HepG2 (cell line): ENCODE measurements at regions not wholly inside any gene's neighbourhood (a gene's known extent, or its start where the extent isn't known, plus 50 kb on each side); places are given as distances from the start of the nearest gene placed in this dataset.

Source experiments
- ATAC-seq: fragments of 200-7000 bp; cut with Tn5 transposase; 3 replicates; pipeline ENCODE4 v1.9.1; 2020; ENCODE audit warnings: mild to moderate bottlenecking, moderate library complexity
- BruUV-seq: library from RNA; stranded (reverse); fragments of 400-500 nt; replicated peaks from 2 replicates; lab custom pipeline; 2021; lab: Mats Ljungman, UMichigan
- CTCF ChIA-PET: fragments of 300-600 bp; formaldehyde crosslinking; extraction: SDS; loops from one replicate; lab custom pipeline; 2021; ENCODE audit warnings: low total read pairs, inconsistent platforms, low intra/inter-chr PET ratio; lab: Yijun Ruan, JAX
- POLR2A ChIA-PET: fragments of 350-600 bp; sonication (Branson Sonifier 250); formaldehyde crosslinking; loops from one replicate; lab custom pipeline; 2020; ENCODE audit warnings: antibody characterized with exemption, inconsistent platforms; lab: Yijun Ruan, JAX
- DNase-seq: peaks from one replicate; pipeline ENCODE4 v3.0.0-alpha.2; 2015; ENCODE audit warnings: low spot score
- FAIRE-seq: peaks from 3 replicates; lab custom pipeline; 2011; peaks lifted over from hg19 to GRCh38; lab: Jason Lieb, UNC
- H2AFZ ChIP-seq: one replicate; pipeline ENCODE4 v1.6.1; 2011; ENCODE audit warnings: low read length, inconsistent platforms
- H3K27ac ChIP-seq: fragments of 300-600 bp; 3 replicates; pipeline ENCODE4 v1.8.0; 2011; ENCODE audit warnings: mixed run types, mild to moderate bottlenecking, mixed read lengths, low read length, inconsistent platforms; ENCODE audit not compliant: insufficient read depth; ENCODE audit errors: extremely low read length
- H3K27me3 ChIP-seq, 2 experiments: fragments of 200-600 bp in 1 of 2; 2 replicates in 1 of 2; 3 replicates in 1 of 2; pipeline versions ENCODE4 v1.6.0 to v1.8.0; 2011; ENCODE audit warnings: low read length in 2 of 2, mild to moderate bottlenecking in 2 of 2, moderate library complexity in 2 of 2, inconsistent platforms in 1 of 2; ENCODE audit not compliant: insufficient read depth in 2 of 2, control insufficient read depth in 1 of 2
- H3K36me3 ChIP-seq, 2 experiments: fragments of 200-600 bp in 1 of 2; replicated peaks in 1 of 2; 2 replicates in 1 of 2; 3 replicates in 1 of 2; pipeline versions ENCODE4 v1.5.1 to v1.8.0; 2011; ENCODE audit warnings: low read length in 2 of 2, inconsistent platforms in 1 of 2; ENCODE audit not compliant: insufficient read depth in 2 of 2, control insufficient read depth in 1 of 2
- H3K4me1 ChIP-seq: 2 replicates; pipeline ENCODE4 v1.5.1; 2012; ENCODE audit warnings: low read length, inconsistent platforms; ENCODE audit not compliant: insufficient read depth
- H3K4me2 ChIP-seq: 2 replicates; pipeline ENCODE4 v1.6.0; 2011; ENCODE audit warnings: low read depth, low read length, inconsistent platforms
- H3K4me3 ChIP-seq, 3 experiments: fragments of 200-600 bp in 1 of 3; sonication (generic), shearing (Covaris generic) in 1 of 3; replicated peaks in 1 of 3; 2 replicates each; pipeline ENCODE4 v1.5.1; 2011 to 2016; ENCODE audit warnings: low read length in 3 of 3, inconsistent platforms in 2 of 3, low read depth in 2 of 3, mild to moderate bottlenecking in 2 of 3, control low read depth in 1 of 3, mixed read lengths in 1 of 3; ENCODE audit not compliant: insufficient read depth in 1 of 3
- H3K79me2 ChIP-seq: one replicate; pipeline ENCODE4 v1.6.1; 2011; ENCODE audit warnings: low read length, inconsistent platforms; ENCODE audit not compliant: insufficient read depth
- H3K9ac ChIP-seq: 2 replicates; pipeline ENCODE4 v1.6.0; 2011; ENCODE audit warnings: mild to moderate bottlenecking, low read depth, low read length, inconsistent platforms; ENCODE audit not compliant: insufficient read depth
- H3K9me3 ChIP-seq: 2 replicates; pipeline ENCODE4 v1.5.1; 2012; ENCODE audit warnings: mild to moderate bottlenecking, low read length
- H4K20me1 ChIP-seq: 2 replicates; pipeline ENCODE4 v1.6.0; 2011; ENCODE audit warnings: inconsistent platforms, mild to moderate bottlenecking, low read length, moderate library complexity; ENCODE audit not compliant: insufficient read depth
- GATAD2A ChIP-seq: IDR thresholded peaks from 2 replicates; pipeline ENCODE4 v1.6.1; 2016
- HOXA9 ChIP-seq: sonication (generic); formaldehyde crosslinking; IDR thresholded peaks from 2 replicates; pipeline ENCODE4 v1.8.1; 2022; ENCODE audit warnings: missing genetic modification reagents, mild to moderate bottlenecking, moderate library complexity, borderline replicate concordance
- NCOA1 ChIP-seq: sonication (generic); formaldehyde crosslinking; IDR thresholded peaks from 2 replicates; pipeline ENCODE4 v1.9.0; 2021; ENCODE audit warnings: missing genetic modification reagents
- SP5 ChIP-seq: IDR thresholded peaks from 2 replicates; pipeline ENCODE4 v1.6.1; 2016; ENCODE audit warnings: low read depth, borderline replicate concordance
- TOE1 ChIP-seq: sonication (generic); formaldehyde crosslinking; IDR thresholded peaks from 2 replicates; pipeline ENCODE4 v1.4.0; 2020; ENCODE audit warnings: mild to moderate bottlenecking, missing genetic modification reagents
- YEATS2 ChIP-seq: sonication (generic); formaldehyde crosslinking; IDR thresholded peaks from 2 replicates; pipeline ENCODE4 v1.4.0; 2020; ENCODE audit warnings: missing genetic modification reagents, borderline replicate concordance
- ZBTB2 ChIP-seq: sonication (generic); formaldehyde crosslinking; IDR thresholded peaks from 2 replicates; pipeline ENCODE4 v1.8.0; 2022; ENCODE audit warnings: low read depth, missing genetic modification reagents
- ZBTB33 ChIP-seq: sonication (generic); formaldehyde crosslinking; IDR thresholded peaks from 2 replicates; pipeline ENCODE4 v1.4.0; 2020; ENCODE audit warnings: missing genetic modification reagents
- ZNF644 ChIP-seq: IDR thresholded peaks from 2 replicates; pipeline ENCODE4 v1.6.1; 2016; ENCODE audit warnings: low read depth
- ZNF746 ChIP-seq: sonication (generic); formaldehyde crosslinking; IDR thresholded peaks from 2 replicates; pipeline ENCODE4 v1.8.0; 2022; ENCODE audit warnings: mild to moderate bottlenecking, missing genetic modification reagents
- ZNF766 ChIP-seq: sonication (generic); formaldehyde crosslinking; IDR thresholded peaks from 2 replicates; pipeline ENCODE4 v1.5.0; 2020; ENCODE audit warnings: missing genetic modification reagents, borderline replicate concordance
- ZNF768 ChIP-seq: sonication (generic); formaldehyde crosslinking; IDR thresholded peaks from 2 replicates; pipeline ENCODE4 v1.4.0; 2020; ENCODE audit warnings: missing genetic modification reagents
- WGBS: methylation state at CpG from one replicate; pipeline ENCODE4 v1.1.6; 2017; ENCODE audit warnings: low lambda C conversion rate; 5-methylcytosine and 5-hydroxymethylcytosine counted together
- in situ Hi-C: cut with HindIII; loops from 2 replicates; pipeline ENCODE4 v1.10.0; 2017; ENCODE audit warnings: low pct_unique_long_range_greater_than_20kb; ENCODE audit not compliant: extremely low pct_ligation_motif_present
- intact Hi-C: fragments of 100-400 bp; cut with micrococcal nuclease; formaldehyde crosslinking; loops from one replicate; pipeline ENCODE4 v1.10.0; 2022; ENCODE audit not compliant: unreplicated experiment
- TF ChIP-seq, protein P1 (sequence below): sonication (generic); formaldehyde crosslinking; conservative IDR thresholded peaks from 2 replicates; pipeline ENCODE4 v1.8.1; 2023; ENCODE audit warnings: missing genetic modification reagents
- TF ChIP-seq, protein P2 (sequence below): sonication (generic); formaldehyde crosslinking; IDR thresholded peaks from 2 replicates; pipeline ENCODE4 v1.4.0; 2020; ENCODE audit warnings: missing genetic modification reagents, low read depth, mild to moderate bottlenecking, borderline replicate concordance

- ChIA-PET CTCF (no interaction called here), POLR2A (no interaction called here)
- H3K27ac ChIP-seq, result no peak overlapping the region
- intact Hi-C loops, result no loop called here
- 67% methylated on average over 8 of the region's 8 CpGs for whole genome bisulfite sequencing
- H3K4me1 ChIP-seq, result no peaks in the 10 kb centered on the region
- H3K36me3 ChIP-seq, result no peaks in the 10 kb centered on the region
- FAIRE-seq (no peak), DNase-seq (no peak), ATAC-seq (no peak)
- H3K9ac ChIP-seq, result no peak overlapping the region
- no peaks in the 10 kb centered on the region for H3K9me3 ChIP-seq
- H3K4me2 ChIP-seq, result no peak overlapping the region
- H4K20me1 ChIP-seq, result no peaks in the 10 kb centered on the region
- no peak overlapping the region for H3K4me3 ChIP-seq
- no peak overlapping the region for H2AFZ ChIP-seq
- in situ Hi-C loops, result no loop called here
- no peaks in the 10 kb centered on the region for H3K79me2 ChIP-seq
- no TSS peak for BruUV-seq
- H3K27me3 ChIP-seq, result peaks cover 8 to 29% of the 10 kb centered on the region in 2 experiments; a peak in 3 of 5 replicates
- no peak for TF ChIP-seq NCOA1 (CRISPR knock-in tag)
- TF ChIP-seq HOXA9, result no peak
- no peak for TF ChIP-seq ZNF746 (CRISPR knock-in tag)
- TF ChIP-seq ZNF768, result peak; percentile 52; the same call in 1 of the 2 replicates
- no peak for TF ChIP-seq ZNF644 (CRISPR knock-in tag)
These were observed 69.2 kb upstream of the NEURL1B start for GRCh38 chr5:172571892-172572291.

- intact Hi-C loops, result no loop called here
- POLR2A ChIA-PET, result no interaction called here
- H3K36me3 ChIP-seq, result no peaks in the 10 kb centered on the region
- ATAC-seq (peak; percentile 39; the same call in 2 of the 3 replicates), FAIRE-seq (no peak), DNase-seq (no peak)
- no peaks in the 10 kb centered on the region for H3K9me3 ChIP-seq
- in situ Hi-C loops, result no loop called here
- H2AFZ ChIP-seq, result no peak overlapping the region
- H3K79me2 ChIP-seq, result no peaks in the 10 kb centered on the region
- CTCF ChIA-PET, result no interaction called here
- no peak overlapping the region for H3K4me2 ChIP-seq
- peaks cover 8 to 33% of the 10 kb centered on the region in 2 experiments; a peak in 3 of 5 replicates for H3K27me3 ChIP-seq
- no peaks in the 10 kb centered on the region for H4K20me1 ChIP-seq
- no TSS peak for BruUV-seq
- H3K27ac ChIP-seq, result no peak overlapping the region
- H3K4me3 ChIP-seq, result no peak overlapping the region
- 46% methylated on average over 3 of the region's 3 CpGs for WGBS
- no peak overlapping the region for H3K9ac ChIP-seq
- H3K4me1 ChIP-seq, result no peaks in the 10 kb centered on the region
- TF ChIP-seq GATAD2A (CRISPR knock-in tag), result no peak
- TF ChIP-seq, protein P1, sequence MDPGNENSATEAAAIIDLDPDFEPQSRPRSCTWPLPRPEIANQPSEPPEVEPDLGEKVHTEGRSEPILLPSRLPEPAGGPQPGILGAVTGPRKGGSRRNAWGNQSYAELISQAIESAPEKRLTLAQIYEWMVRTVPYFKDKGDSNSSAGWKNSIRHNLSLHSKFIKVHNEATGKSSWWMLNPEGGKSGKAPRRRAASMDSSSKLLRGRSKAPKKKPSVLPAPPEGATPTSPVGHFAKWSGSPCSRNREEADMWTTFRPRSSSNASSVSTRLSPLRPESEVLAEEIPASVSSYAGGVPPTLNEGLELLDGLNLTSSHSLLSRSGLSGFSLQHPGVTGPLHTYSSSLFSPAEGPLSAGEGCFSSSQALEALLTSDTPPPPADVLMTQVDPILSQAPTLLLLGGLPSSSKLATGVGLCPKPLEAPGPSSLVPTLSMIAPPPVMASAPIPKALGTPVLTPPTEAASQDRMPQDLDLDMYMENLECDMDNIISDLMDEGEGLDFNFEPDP (CRISPR knock-in tag), result no peak
- TF ChIP-seq TOE1 (CRISPR knock-in tag), result no peak
- TF ChIP-seq ZNF766 (CRISPR knock-in tag), result no peak
- no peak for TF ChIP-seq YEATS2 (CRISPR knock-in tag)
- TF ChIP-seq SP5, result no peak
- TF ChIP-seq, protein P2, sequence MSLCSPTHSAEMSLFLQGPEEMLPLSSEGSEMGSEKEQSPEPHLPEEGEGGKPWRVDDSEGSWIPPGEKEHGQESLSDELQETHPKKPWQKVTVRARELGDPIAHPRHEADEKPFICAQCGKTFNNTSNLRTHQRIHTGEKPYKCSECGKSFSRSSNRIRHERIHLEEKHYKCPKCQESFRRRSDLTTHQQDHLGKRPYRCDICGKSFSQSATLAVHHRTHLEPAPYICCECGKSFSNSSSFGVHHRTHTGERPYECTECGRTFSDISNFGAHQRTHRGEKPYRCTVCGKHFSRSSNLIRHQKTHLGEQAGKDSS (CRISPR knock-in tag), result no peak
- no peak for TF ChIP-seq ZBTB2 (CRISPR knock-in tag)
- no peak for TF ChIP-seq ZBTB33
These were observed 69.7 kb upstream of the NEURL1B start for GRCh38 chr5:172571413-172571812.
